Erythroblast (primary cell): ENCODE measurements at regions not wholly inside any gene's neighbourhood (a gene's known extent, or its start where the extent isn't known, plus 50 kb on each side); places are given as distances from the start of the nearest gene placed in this dataset.

Experiments
- GATA1 ChIP-seq: IDR thresholded peaks from 2 replicates; pipeline ENCODE4 v1.6.1; 2011; ENCODE audit warnings: low read depth, mild to moderate bottlenecking, control low read depth, low read length, moderate library complexity
- POLR2A ChIP-seq: IDR thresholded peaks from 2 replicates; pipeline ENCODE4 v1.6.1; 2011; ENCODE audit warnings: mild to moderate bottlenecking, low read length

DNA sequence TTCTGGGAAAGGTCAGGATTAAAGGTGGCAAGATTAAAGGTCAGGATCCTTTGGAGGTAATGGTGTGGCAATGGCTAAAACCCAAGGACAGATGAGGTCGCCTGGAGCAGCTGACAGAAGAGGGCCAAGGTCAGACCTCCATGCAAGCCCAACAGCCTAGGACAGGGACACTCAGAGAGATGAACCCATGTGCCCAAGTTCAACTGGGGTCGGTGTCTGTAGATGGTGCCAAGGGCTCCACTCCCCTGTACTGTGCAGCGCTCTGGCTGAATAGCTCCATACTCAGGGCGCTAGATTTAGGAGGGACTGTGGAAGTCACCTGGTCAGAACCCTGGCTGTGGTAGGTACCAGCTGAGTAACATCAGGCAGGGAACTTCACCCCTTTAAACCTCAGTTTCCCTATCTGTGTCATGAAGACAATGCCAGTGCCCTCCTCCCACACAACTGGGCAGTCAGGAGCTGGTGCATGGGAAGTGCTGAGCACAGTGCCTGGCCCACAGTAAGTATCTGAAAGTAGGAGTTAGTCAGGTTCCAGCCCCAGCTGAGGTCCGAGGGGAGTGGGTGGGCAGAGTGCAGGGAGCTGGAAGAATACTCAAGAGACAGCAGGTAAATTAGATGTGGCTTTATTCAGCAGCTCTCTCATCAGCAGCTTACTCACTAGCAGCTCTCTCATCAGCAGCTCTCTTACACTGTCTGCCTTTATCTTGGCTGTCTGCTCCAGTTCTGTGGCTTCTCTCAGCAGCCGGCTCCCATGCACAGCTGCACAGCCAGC lies 327.1 kb downstream of the GLRX3 start:
- TF ChIP-seq POLR2A = no peak
- no peak for TF ChIP-seq GATA1
